GM18499 (cell line): ENCODE measurements at regions not wholly inside any gene's neighbourhood (a gene's known extent, or its start where the extent isn't known, plus 50 kb on each side); places are given as distances from the start of the nearest gene placed in this dataset.
"Not testable (repeated sequence)": the region's sequence is repeated elsewhere in the genome, so short reads cannot be mapped to it uniquely, and the experiment has no call there.

Experiments used
- ATAC-seq: cut with Tn5 transposase; IDR thresholded peaks from one replicate; pipeline ENCODE4 v1.9.1; 2021; ENCODE audit warnings: moderate number of reproducible peaks; ENCODE audit not compliant: insufficient read depth, unreplicated experiment

- no peak for ATAC-seq
These were observed 829.2 kb upstream of the ADAMTS5 start for GRCh38 chr21:27796106-27796505.

GRCh38 chr21:27795418-27795817, 828.5 kb upstream of the ADAMTS5 start:
- no peak for ATAC-seq

DNA sequence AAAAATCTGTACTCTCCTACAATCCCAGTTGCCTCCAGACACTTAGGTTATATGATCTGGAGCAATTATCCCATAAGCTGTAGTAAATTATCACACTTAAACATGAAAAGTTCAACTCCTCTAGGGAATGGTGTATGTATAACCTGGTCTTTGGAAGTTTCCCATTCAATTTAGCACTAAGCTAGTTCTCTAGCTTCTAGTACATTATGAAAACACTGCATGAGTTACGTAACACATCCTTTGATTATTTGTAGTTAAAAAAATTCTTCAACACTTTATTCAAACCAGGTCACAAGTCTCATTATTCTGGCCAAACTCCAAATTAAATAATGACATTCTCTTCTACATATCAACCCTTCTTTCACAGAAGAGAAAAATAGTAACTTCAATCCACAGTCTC, 827.0 kb upstream of the ADAMTS5 start:
- no peak for ATAC-seq

DNA sequence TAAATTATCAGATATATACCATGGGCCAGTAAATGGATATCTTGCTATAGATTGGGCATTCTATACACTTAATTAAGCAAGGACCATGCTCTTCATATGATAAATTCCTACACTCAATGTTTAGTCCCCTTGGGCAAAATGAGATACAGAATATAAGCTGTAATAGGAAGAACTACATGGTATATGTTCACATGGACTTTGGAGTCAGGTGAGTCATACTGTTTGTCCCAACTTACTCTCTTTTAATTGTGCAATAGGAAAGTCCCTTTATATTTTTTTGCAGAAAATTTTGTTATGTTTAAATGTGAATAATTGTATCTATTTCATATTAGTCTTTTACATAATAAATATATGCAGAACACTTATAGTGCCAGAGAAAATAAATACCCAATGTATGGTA, 820.2 kb upstream of the ADAMTS5 start:
- no peak for ATAC-seq

- no peak for ATAC-seq
These were observed 812.7 kb upstream of the ADAMTS5 start for GRCh38 chr21:27779606-27780005.

- no peak for ATAC-seq
These were observed 810.2 kb upstream of the ADAMTS5 start for GRCh38 chr21:27776925-27777553.

DNA sequence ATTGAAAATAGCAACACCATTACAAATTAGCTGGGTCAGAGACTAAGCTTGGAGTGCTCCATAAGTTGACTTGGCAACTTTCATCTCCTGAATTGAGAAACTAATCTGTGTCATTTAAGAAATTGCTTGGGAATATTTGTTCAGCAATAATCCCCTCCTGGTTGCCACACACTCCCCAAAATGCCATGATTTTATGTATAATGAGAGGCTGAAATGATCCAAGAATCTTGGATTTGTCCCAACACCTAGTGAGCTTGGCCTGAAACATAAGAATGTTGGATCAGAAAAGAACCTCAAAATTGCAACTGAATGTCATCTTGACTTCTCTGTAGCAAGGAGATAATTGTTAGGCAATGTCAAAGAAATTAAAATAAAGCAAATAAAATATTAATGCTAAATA, 805.9 kb upstream of the ADAMTS5 start:
- ATAC-seq, result no peak

GRCh38 chr21:27771938-27772483, 805.1 kb upstream of the ADAMTS5 start:
- no peak for ATAC-seq

- no peak for ATAC-seq
These were observed 802.9 kb upstream of the ADAMTS5 start for GRCh38 chr21:27769763-27770162.

GRCh38 chr21:27768046-27768637, 801.3 kb upstream of the ADAMTS5 start:
- ATAC-seq, result not testable (repeated sequence)

GRCh38 chr21:27764056-27764455, 797.2 kb upstream of the ADAMTS5 start:
- ATAC-seq, result no peak

DNA sequence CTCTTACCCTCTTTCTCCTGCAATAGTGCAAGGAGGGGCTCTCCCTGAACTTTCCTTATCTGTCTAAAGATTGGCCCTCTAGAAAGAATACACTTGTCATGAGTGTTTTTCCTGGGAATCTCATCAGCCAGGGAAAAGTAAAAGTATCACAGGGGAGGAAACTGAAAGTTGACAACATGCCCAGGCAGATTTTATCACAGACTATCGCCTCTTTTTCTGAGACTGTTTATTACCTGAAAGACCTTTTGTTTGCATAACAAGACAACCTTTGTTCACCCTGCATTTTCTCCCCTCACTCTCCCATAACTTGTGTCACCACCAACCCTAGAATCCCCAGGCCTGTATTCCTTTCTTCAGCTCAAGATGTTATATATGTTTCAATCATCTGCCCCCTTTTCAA, 794.7 kb upstream of the ADAMTS5 start:
- no peak for ATAC-seq

- ATAC-seq, result no peak
These were observed 792.9 kb upstream of the ADAMTS5 start for GRCh38 chr21:27759820-27760219.

DNA sequence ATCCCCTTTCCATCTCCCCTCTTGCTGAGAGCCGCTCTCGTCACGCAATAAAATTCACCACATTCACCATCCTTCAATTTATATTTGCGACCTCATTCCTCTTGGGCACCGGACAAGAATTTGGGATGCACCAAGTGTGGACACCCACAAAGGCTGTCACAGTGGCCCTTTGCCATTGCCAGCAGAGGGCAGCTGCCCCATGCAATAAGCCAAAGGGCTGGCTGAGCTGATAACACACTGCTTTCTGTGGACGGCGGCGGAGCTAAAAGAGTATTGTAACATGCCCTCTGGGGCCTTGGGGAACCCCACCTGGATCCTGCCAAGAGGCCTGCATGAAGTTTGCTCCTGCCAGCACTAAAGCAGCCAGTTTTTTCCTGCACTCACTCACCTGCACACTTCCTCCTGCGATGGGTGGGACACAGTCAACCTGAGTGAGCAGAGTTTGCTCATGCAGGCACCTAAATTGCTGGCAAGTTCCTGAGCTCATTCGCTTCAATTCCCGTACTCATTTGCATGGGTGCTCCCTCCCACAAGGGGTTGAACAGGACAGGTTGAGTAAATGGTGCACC, 792.3 kb upstream of the ADAMTS5 start:
- no peak for ATAC-seq

DNA sequence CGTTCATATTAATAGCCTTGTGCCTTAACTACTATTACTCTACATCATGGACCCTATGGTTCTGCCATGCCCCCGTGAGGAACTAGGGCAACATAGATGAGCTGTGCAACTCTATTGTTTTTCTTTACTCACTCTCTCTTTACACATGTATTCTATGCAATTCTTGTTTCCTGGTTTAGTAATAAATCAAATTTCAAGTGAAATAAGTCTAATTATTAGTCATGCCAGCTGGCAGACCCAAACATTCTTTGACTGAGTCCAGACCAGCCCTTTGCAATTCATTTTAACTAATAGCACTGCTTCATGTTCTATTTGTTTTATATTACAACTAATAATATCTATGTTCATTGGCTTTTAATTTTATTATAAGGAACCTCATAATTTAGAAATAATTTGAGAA, 789.3 kb upstream of the ADAMTS5 start:
- ATAC-seq, result no peak

DNA sequence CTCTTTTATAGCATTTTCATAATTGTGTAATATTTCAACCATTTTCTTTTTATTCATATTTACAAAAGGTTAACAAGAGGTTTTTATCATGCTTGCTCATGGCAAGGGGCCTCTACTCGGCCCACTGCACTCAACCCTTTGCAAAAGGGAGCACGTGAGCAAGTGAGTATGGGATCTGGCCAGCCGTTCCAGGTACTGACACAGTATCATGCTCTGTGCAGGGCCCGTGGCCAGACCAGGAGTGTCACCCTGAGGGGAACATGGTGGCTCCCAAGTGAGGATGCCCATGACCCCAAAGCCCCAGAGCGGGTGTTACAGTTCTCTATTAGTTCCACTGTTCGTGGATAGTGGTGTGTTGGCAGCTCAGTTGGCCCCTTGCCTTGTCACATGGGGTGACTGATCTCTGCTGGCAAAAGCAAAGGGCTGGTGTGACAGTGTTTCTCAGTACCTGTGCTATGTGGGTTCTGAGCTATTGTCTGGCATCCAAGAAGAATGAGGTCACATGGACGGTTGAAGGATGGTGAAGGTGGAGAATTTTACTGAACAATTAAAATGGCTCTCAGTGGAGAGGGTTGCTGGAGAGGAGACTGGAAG, 777.2 kb upstream of the ADAMTS5 start:
- no peak for ATAC-seq

DNA sequence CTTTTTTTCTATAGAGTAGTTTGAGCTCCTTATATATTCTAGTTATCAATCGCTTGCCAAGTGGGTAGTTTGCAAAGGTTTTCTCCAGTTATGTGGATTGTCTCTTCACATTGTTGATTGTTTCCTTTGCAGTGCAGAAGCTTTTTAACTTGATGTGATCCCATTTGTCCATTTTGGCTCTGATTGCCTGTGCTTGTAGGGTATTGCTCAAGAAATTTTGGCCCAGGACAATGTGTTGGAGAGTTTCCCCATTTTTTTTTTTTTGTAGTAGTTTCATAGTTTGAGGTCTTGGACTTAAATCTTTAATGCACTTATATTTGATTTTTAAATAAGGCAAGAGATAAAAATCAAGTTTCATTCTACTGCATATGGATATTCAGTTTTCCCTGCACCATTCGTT, 774.8 kb upstream of the ADAMTS5 start:
- no peak for ATAC-seq

- no peak for ATAC-seq
These were observed 773.2 kb upstream of the ADAMTS5 start for GRCh38 chr21:27740084-27740483.

DNA sequence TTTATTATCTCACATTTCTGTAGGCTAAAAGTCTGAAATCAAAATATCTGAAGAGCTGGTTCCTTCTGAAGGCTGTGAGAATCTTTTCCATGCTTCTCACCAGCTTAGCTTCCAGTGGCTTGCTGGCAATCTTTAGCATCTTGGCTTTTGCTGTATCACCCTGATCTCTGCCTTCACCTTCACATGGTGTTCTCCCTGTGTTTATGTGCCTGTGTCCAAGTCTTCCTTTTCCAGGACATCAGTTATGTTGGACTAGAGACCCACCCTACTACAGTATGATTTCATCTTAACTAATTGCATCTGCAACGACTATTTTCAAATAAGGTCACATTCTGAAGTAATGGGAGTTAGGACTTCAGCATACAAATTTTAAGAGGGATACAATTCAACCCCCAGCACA, 772.3 kb upstream of the ADAMTS5 start:
- ATAC-seq, result no peak

GRCh38 chr21:27735699-27736098, 768.8 kb upstream of the ADAMTS5 start:
- no peak for ATAC-seq

DNA sequence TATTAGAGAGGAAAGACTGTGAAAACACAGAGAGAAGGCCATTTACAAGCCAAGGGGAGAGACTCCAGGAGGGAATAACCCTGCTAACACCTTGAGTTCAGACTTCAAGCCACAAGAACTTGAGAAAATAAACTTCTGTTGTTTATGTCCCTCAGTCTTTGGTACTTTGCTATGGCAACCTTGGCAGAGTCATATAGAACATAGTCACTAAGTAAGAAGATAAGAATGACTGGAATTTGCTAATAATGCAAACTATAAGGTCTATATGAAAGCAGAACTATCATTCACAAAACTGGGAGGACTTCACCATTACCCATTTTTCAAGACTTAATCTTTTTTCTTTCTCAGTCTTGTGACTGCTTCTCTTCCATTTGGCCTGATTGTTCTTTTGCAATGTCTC, 767.3 kb upstream of the ADAMTS5 start:
- no peak for ATAC-seq
